ENCODE measurements at regions not wholly inside any gene's neighbourhood (a gene's known extent, or its start where the extent isn't known, plus 50 kb on each side); places are given as distances from the start of the nearest gene placed in this dataset.

- no peak for TF ChIP-seq CTCF (IDR thresholded peaks at IDR 0.05; ENCODE audit: insufficient read depth, low read depth, low read length)
- no peak for DNase-seq (ENCODE audit: low read depth)
- no peak overlapping the region for H3K4me3 ChIP-seq (ENCODE audit: low read depth, low read length)
Measured at GRCh38 chr6:14058029-14058695, 59.4 kb upstream of the CD83 start.

GRCh38 chr6:14058735-14059134 is 58.8 kb upstream of the CD83 start:
- TF ChIP-seq CTCF (IDR thresholded peaks at IDR 0.05; ENCODE audit: insufficient read depth, low read depth, low read length): no peak
- no peak for DNase-seq (ENCODE audit: low read depth)
- H3K4me3 ChIP-seq (ENCODE audit: low read depth, low read length): no peak overlapping the region

- TF ChIP-seq CTCF (IDR thresholded peaks at IDR 0.05; ENCODE audit: insufficient read depth, low read depth, low read length): no peak
- no peak overlapping the region for H3K4me3 ChIP-seq (ENCODE audit: low read depth, low read length)
- no peak for DNase-seq (ENCODE audit: low read depth)
Measured at GRCh38 chr6:14059791-14060436, 57.7 kb upstream of the CD83 start.

- TF ChIP-seq CTCF (IDR thresholded peaks at IDR 0.05; ENCODE audit: insufficient read depth, low read depth, low read length): no peak
- H3K4me3 ChIP-seq (ENCODE audit: low read depth, low read length): no peak overlapping the region
- no peak for DNase-seq (ENCODE audit: low read depth)
Measured at GRCh38 chr6:14060971-14061370, 56.6 kb upstream of the CD83 start.

- no peak for TF ChIP-seq CTCF (IDR thresholded peaks at IDR 0.05; ENCODE audit: insufficient read depth, low read depth, low read length)
- H3K4me3 ChIP-seq (ENCODE audit: low read depth, low read length): no peak overlapping the region
- no peak for DNase-seq (ENCODE audit: low read depth)
Measured at GRCh38 chr6:14061643-14062042, 55.9 kb upstream of the CD83 start.

- no peak for TF ChIP-seq CTCF (IDR thresholded peaks at IDR 0.05; ENCODE audit: insufficient read depth, low read depth, low read length)
- no peak for DNase-seq (ENCODE audit: low read depth)
- H3K4me3 ChIP-seq (ENCODE audit: low read depth, low read length): no peak overlapping the region
Measured at GRCh38 chr6:14062345-14063029, 55.1 kb upstream of the CD83 start.
